ENCODE measurements at regions not wholly inside any gene's neighbourhood (a gene's known extent, or its start where the extent isn't known, plus 50 kb on each side); places are given as distances from the start of the nearest gene placed in this dataset.

- Mint-ChIP-seq H3K36me3 (ENCODE audit: low read depth, unreplicated experiment) (no peaks in the 10 kb centered on the region), H3K4me1 (ENCODE audit: unreplicated experiment) (peaks cover 5% of the 10 kb centered on the region), H3K27ac (ENCODE audit: unreplicated experiment) (no peak overlapping the region), H3K9me3 (ENCODE audit: unreplicated experiment) (no peaks in the 10 kb centered on the region), H3K4me3 (ENCODE audit: unreplicated experiment) (no peak overlapping the region), H3K27me3 (ENCODE audit: unreplicated experiment) (peaks cover 8% of the 10 kb centered on the region)
- DNase-seq (ENCODE audit: low spot score), result no peak
- TF ChIP-seq, protein P1, sequence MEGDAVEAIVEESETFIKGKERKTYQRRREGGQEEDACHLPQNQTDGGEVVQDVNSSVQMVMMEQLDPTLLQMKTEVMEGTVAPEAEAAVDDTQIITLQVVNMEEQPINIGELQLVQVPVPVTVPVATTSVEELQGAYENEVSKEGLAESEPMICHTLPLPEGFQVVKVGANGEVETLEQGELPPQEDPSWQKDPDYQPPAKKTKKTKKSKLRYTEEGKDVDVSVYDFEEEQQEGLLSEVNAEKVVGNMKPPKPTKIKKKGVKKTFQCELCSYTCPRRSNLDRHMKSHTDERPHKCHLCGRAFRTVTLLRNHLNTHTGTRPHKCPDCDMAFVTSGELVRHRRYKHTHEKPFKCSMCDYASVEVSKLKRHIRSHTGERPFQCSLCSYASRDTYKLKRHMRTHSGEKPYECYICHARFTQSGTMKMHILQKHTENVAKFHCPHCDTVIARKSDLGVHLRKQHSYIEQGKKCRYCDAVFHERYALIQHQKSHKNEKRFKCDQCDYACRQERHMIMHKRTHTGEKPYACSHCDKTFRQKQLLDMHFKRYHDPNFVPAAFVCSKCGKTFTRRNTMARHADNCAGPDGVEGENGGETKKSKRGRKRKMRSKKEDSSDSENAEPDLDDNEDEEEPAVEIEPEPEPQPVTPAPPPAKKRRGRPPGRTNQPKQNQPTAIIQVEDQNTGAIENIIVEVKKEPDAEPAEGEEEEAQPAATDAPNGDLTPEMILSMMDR (IDR thresholded peaks at IDR 0.05; ENCODE audit: unreplicated experiment), result no peak
Measured at GRCh38 chr9:90307891-90308290, 334.7 kb downstream of the DIRAS2 start.

DNA sequence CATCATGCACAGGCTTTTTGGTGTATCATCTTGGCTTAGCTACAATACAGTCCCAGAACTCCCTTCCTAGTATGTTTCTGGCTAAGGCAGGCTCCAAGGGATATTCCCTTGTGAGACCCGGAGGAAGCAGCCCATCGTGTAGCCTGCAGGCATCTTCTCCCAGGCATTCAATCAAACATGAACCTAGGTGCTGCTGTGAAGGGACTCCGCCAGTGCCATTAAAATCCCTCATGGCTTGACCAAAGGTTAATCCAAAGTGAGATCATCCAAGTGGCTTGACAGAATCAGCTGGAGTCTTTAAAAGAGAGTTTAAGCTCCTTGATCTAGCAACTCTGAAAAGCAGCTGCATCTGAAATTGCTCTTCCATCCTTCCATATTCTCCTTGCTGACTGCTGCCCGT, 333.9 kb downstream of the DIRAS2 start:
- peaks cover 4% of the 10 kb centered on the region for H3K4me1 Mint-ChIP-seq (ENCODE audit: unreplicated experiment)
- no peak for DNase-seq (ENCODE audit: low spot score)
- peaks cover 8% of the 10 kb centered on the region for H3K27me3 Mint-ChIP-seq (ENCODE audit: unreplicated experiment)
- no peak overlapping the region for H3K4me3 Mint-ChIP-seq (ENCODE audit: unreplicated experiment)
- no peaks in the 10 kb centered on the region for H3K36me3 Mint-ChIP-seq (ENCODE audit: low read depth, unreplicated experiment)
- no peaks in the 10 kb centered on the region for H3K9me3 Mint-ChIP-seq (ENCODE audit: unreplicated experiment)
- H3K27ac Mint-ChIP-seq (ENCODE audit: unreplicated experiment), result no peak overlapping the region
- TF ChIP-seq, protein P1 (IDR thresholded peaks at IDR 0.05; ENCODE audit: unreplicated experiment), result no peak

DNA sequence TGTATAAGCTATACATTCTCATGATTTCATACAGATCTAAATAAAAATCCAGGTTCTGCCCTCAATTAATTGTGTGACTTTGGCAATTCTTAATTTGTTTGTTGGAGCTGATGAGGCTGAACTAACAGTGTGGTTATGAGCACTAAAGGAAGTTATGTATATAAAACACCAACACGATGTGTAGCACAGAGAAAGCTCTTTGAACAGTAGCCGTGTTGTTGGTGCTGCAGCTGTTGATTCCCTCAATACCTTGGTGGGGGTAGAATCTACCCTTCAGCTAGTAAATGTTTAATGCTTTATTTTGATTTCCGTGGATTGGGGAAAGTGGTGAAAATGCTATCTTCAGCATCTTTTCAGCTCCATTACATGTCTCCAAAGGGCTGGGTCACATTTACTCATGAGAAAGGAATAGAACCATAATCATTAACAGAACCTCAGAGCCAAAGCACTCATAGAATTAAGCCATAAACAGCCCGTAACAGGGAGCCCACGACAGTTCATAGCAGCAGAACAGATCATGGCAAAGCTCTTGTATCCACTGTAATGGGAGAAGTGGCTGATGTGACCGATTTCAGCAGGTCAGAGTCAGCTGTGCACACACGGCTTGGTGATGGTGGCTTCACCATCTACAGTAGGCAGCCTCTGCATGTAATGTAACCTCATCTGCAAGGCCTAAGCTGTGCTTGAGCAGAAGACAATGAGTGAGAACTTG, 332.7 kb downstream of the DIRAS2 start:
- no peak for DNase-seq (ENCODE audit: low spot score)
- no peak overlapping the region for H3K4me3 Mint-ChIP-seq (ENCODE audit: unreplicated experiment)
- peaks cover 5% of the 10 kb centered on the region for H3K27me3 Mint-ChIP-seq (ENCODE audit: unreplicated experiment)
- no peaks in the 10 kb centered on the region for H3K36me3 Mint-ChIP-seq (ENCODE audit: low read depth, unreplicated experiment)
- no peak overlapping the region for H3K27ac Mint-ChIP-seq (ENCODE audit: unreplicated experiment)
- no peaks in the 10 kb centered on the region for H3K4me1 Mint-ChIP-seq (ENCODE audit: unreplicated experiment)
- H3K9me3 Mint-ChIP-seq (ENCODE audit: unreplicated experiment), result no peaks in the 10 kb centered on the region
- TF ChIP-seq, protein P1 (IDR thresholded peaks at IDR 0.05; ENCODE audit: unreplicated experiment), result no peak

GRCh38 chr9:90310521-90310876, 332.1 kb downstream of the DIRAS2 start:
- no peak overlapping the region for H3K27ac Mint-ChIP-seq (ENCODE audit: unreplicated experiment)
- TF ChIP-seq, protein P1 (IDR thresholded peaks at IDR 0.05; ENCODE audit: unreplicated experiment), result no peak
- no peak for DNase-seq (ENCODE audit: low spot score)
- H3K36me3 Mint-ChIP-seq (ENCODE audit: low read depth, unreplicated experiment), result no peaks in the 10 kb centered on the region
- no peaks in the 10 kb centered on the region for H3K4me1 Mint-ChIP-seq (ENCODE audit: unreplicated experiment)
- no peaks in the 10 kb centered on the region for H3K9me3 Mint-ChIP-seq (ENCODE audit: unreplicated experiment)
- no peak overlapping the region for H3K4me3 Mint-ChIP-seq (ENCODE audit: unreplicated experiment)
- H3K27me3 Mint-ChIP-seq (ENCODE audit: unreplicated experiment), result peaks cover 4% of the 10 kb centered on the region

DNA sequence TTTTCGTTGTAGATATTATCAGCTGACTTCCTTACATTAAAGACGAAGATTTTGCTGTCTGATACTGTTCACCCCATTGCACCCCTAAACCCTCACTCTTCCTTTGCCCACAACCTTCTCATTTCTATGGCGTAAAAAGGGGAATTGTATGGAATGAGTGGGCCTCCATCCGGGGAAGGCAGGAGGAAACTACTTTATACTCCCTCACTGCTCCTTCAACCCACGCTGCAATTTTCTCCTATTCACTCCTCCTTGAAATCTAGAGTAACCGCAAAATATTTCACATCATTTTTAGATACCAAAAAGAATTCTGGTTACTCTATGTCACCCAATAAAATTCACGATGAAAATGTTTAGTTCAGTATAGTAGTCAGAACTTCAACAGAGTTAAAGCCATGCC, 330.8 kb downstream of the DIRAS2 start:
- Mint-ChIP-seq H3K27me3 (ENCODE audit: unreplicated experiment) (no peaks in the 10 kb centered on the region), H3K4me1 (ENCODE audit: unreplicated experiment) (no peaks in the 10 kb centered on the region), H3K36me3 (ENCODE audit: low read depth, unreplicated experiment) (no peaks in the 10 kb centered on the region), H3K9me3 (ENCODE audit: unreplicated experiment) (no peaks in the 10 kb centered on the region), H3K27ac (ENCODE audit: unreplicated experiment) (no peak overlapping the region), H3K4me3 (ENCODE audit: unreplicated experiment) (no peak overlapping the region)
- TF ChIP-seq, protein P1 (IDR thresholded peaks at IDR 0.05; ENCODE audit: unreplicated experiment), result no peak
- DNase-seq (ENCODE audit: low spot score), result no peak

Data from endothelial cell (in vitro differentiated cells).